GM12873 (cell line): ENCODE measurements at regions not wholly inside any gene's neighbourhood (a gene's known extent, or its start where the extent isn't known, plus 50 kb on each side); places are given as distances from the start of the nearest gene placed in this dataset.

Source experiments
- CTCF ChIP-seq: IDR thresholded peaks from 2 replicates; pipeline ENCODE4 v1.5.1; 2012; ENCODE audit warnings: low read depth, mild to moderate bottlenecking, moderate library complexity, low read length, control low read depth; ENCODE audit not compliant: insufficient read depth; ENCODE audit errors: missing control alignments

DNA sequence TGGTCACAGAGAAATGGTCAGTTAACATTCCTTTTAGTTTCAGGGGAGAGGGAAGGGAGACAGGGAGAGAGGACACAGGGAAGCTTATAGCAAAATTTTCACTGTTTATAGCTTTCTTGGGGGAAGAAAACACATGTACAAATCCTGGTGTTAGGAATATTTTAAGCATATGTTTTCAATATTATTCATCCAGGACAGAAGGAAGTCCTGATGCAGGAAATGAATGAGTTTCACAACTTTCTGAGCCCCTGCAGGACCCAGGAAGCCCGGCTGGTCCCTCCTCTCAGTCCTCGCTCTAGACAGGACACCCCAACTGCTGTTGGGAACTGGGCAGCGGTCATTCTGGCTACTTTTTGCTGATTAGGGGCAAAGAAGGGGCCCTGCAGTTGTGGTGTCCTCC lies 71.1 kb upstream of the ZDHHC17 start:
- TF ChIP-seq CTCF, result no peak

- no peak for TF ChIP-seq CTCF
Observed at GRCh38 chr12:76694369-76694768, 69.5 kb upstream of the ZDHHC17 start.

DNA sequence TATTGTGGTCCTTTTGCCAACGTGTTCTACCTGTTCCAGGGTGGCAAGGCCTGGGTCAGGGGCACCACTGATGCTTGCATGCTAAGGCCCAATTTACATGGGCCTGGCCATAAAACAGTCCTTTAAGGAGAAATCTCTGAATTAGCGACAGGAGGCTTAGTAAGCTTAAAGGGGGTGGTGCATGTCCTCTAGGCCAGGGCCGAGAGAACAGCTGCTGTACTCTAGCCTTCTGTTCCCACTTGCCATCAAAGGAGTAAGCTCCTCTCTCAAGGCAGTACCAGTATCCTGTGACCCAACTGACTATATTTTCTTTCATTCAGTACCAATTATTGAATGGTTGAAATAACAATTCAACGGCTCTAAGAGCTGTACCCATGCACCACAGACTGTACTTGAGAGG lies 67.7 kb upstream of the ZDHHC17 start:
- no peak for TF ChIP-seq CTCF

DNA sequence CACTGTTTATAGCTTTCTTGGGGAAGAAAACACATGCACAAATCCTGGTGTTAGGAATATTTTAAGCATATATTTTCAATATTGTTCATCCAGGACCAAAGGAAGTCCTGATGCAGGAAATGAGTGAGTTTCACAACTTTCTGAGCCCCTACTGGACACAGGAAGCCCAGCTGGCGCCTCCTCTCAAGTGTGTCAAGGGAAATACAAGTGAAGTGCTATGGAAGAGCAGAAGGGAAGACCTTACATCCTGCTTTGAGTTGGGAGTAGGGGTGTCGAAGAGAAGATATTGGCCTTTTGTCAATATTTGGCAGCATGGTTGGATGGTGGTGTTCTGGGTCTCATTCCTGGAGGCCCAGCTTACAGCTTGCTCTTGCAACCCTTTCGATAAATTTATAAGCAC lies 66.1 kb upstream of the ZDHHC17 start:
- TF ChIP-seq CTCF, result no peak

DNA sequence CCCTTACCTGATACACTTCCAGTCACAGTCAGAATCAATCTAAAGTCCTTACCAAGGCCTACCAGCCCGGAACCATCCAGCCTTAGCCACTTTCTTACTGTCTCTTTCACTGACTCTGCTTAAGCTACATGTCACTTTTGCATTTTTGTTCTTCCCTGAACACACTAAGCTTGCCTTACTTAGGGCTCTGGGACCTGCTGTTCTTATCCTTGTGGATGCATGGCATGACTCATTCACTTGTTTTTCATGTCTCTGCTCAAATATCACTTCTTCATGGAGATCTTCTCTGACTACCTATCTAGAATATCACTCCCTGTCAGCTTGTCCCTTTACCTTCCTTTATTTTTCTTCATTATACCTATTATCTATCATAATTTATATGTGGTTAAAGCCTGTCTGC lies 65.6 kb upstream of the ZDHHC17 start:
- no peak for TF ChIP-seq CTCF

- TF ChIP-seq CTCF, result no peak
Observed at GRCh38 chr12:76698966-76699365, 64.9 kb upstream of the ZDHHC17 start.

- TF ChIP-seq CTCF, result no peak
Observed at GRCh38 chr12:76701690-76702089, 62.2 kb upstream of the ZDHHC17 start.

DNA sequence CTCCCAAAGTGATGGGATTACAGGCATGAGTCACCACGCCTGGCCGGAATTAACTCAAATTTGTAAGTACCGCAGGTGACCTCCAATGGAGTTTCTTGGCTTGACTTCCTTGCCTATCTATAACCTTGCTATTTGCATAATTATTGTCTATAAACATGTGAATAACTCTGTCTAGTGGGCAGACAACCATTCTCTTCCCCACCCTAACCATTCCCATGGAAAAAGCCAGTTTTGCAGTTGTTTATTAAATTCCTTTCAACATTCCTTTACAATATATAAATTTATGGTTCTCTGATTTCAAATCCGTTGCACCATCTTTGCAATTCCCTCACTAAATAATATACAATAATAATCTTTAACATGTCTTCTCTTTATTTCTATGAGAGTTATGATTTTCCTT lies 61.0 kb upstream of the ZDHHC17 start:
- TF ChIP-seq CTCF, result no peak
